GF-D8 (cell line): ENCODE measurements at regions not wholly inside any gene's neighbourhood (a gene's known extent, or its start where the extent isn't known, plus 50 kb on each side); places are given as distances from the start of the nearest gene placed in this dataset.

Experiments used
- DNase-seq: peaks from one replicate; lab custom pipeline; 2025; lab: John Stamatoyannopoulos, UW

GRCh38 chr6:10305790-10306415 lies 109.0 kb downstream of the TFAP2A start:
- no peak for DNase-seq

DNA sequence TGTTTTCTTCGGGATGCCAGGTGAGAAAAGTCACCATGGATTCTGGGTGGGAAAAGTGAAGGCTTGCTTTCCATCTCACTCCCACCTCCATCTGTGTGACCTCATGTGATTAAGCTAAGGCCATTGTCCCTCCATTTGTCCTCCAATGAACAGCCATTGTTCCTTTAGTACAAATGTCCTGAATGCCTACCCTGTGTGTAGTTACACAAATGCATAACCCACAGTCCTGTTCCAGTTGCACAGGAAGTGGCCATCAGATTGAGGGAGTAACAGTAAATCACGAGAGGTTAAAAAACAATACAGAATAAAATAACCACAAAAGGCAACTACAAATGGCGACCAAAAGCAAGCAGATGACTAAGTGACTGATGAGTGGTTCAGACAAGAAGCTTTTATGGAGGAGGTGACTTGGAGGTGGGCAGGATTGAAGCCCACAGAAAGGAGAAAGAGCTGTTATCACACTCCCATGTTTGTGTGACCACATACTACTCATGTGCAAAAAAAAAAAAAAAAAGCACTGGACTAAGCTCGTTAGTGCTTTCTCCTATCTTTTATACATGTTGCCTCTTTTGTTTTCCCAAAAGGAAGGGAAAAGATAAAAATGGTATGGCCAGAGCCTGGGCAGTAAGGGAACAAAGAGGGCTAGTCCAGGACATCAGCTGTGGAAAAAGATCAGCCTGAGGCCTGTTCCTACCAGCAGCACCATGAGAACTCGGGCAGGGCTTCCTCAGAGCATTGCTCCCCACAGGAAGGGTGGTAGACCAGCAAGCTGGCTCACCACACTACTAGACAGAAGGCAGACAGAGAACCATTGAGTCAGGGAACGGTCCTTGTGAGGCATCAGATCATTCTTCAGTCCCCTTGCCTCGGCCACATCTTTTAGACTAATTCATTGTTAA lies 111.0 kb downstream of the TFAP2A start:
- no peak for DNase-seq

GRCh38 chr6:10302566-10303235 lies 112.2 kb downstream of the TFAP2A start:
- no peak for DNase-seq

GRCh38 chr6:10300071-10300470 lies 114.8 kb downstream of the TFAP2A start:
- DNase-seq = no peak

DNA sequence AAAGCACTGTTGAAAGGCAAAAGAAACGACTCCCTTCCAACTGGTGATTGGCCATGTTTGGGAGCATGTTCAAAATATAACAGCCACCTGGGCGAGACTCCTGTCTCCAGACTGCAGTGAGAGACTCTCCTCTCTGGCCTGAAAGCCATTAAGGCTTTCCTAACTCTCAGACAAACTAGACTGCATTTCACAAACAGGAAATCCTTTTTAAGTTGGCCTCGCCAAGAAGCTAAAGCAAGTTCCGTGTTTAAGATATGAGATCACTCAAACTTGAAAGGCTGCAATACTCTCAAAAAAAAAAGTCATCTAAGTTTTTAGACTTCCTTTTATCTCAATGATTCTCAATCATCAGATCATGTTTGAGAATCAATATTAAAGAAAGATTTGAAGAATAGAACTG lies 117.0 kb downstream of the TFAP2A start:
- peak; percentile 45 for DNase-seq

GRCh38 chr6:10278746-10279145 lies 136.1 kb downstream of the TFAP2A start:
- DNase-seq = no peak

DNA sequence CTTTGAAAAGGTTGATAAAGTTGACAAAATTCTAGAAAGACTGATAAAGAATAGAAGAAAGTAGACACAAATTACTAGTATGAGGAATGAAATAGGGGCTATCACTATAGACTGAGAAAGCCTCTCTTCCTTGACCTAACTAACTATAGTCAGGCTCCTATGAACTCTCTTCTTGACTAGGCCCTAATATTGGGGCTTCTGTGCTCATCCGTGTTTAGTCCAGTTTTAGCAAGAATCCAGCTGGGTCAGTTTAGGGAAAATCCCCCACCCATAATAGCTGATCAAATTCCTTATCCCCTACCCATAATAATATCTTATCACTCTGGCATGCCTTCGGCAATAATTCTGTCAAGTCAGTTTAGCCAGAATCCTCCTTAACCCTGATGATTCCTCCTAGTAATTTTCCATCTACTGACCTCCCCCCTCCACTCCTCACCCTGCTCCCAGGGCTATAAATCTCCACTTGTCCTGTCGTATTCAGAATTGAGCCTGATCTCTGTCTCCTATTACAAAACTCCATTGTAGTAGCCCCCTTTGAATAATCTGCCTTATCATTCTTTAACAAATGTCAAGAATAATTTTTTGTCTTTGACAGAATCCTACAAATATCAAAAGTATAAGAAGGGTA lies 138.1 kb downstream of the TFAP2A start:
- no peak for DNase-seq

- no peak for DNase-seq
These were observed 138.8 kb downstream of the TFAP2A start for GRCh38 chr6:10276106-10276505.

GRCh38 chr6:10272591-10272990 lies 142.3 kb downstream of the TFAP2A start:
- no peak for DNase-seq

GRCh38 chr6:10271982-10272381 lies 142.9 kb downstream of the TFAP2A start:
- DNase-seq = no peak

DNA sequence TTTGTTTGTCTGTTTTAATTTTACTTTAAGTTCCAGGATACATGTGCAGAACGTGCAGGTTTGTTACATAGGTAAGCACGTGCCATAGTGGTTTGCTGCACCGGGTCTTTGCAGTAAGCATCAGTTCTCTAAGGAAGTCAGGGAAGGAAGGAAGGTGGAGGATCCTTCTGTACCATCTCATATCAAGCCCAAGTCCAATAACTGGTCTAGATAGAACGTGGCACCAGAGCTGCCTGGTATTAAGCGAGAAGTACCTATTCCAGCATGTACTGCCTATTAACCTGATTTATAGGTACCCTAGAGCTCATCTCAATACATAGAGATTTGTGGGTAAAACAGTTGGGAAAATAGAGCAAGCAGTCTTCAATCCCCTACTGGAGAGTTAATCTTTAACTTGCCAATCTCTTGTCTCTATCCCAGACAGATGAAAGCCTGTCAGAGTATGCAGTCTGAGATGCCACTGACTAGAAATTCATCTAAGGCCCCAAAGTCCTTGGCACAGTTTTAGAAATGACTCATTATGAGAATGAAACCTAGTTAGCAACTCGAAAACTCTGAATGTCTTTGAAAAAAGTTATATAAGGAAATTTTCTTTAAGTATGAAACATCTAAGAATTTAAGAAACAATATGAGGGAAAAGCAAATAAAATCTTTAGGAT lies 144.9 kb downstream of the TFAP2A start:
- DNase-seq = no peak

DNA sequence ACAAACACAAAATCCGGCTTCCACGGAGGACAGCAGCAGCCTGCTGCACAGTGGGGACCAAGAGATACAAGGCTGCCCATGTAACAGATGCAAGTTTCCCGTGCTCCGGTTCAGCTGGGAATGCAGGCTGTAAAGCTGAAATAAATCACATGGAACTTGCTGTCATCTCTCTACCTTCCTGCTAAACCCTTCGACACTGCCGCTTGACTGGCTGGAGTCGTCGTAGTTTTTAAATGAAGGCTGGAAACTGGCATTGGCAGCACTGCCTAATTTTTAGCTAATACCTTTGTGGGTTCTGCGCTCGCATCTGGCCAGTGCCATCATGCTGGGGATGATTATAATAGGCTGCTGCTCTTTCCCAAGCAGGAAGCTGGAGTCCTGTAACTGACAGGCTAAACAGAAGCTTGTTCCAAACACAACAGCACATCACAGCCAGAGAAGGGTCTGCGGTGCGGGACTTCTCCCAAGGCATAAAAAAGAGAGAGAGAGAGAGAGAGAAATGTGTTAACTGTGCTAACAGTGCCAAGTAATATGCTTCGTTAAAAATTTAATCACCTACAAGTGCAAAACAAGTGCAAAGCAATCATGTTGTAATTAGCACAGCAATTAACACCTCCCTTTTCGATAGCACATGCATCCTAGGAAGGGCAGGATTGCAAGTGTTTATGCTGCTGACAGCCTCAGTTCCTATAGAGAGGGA lies 146.1 kb downstream of the TFAP2A start:
- no peak for DNase-seq

GRCh38 chr6:10268111-10268510 lies 146.8 kb downstream of the TFAP2A start:
- no peak for DNase-seq

GRCh38 chr6:10266462-10266861 lies 148.4 kb downstream of the TFAP2A start:
- no peak for DNase-seq

DNA sequence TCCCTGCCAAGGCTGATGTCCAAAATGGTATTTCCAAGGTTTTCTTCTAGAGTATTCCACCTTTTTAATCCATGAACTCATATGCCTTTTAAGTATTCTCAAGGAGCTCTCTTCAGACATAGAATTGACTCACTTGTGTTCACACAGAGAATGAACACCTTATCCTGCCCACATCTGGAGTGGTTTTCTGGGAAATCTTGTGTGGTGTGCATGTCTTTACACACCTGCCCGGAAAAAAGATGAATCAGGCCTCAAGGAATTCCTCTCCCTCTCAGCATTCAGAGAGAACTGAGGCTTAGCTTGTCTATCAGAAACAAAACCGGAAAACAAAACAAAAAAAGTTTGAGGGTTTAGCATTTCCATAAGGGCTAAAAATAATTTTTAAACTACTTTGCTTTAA lies 148.8 kb downstream of the TFAP2A start:
- DNase-seq = no peak

- DNase-seq = no peak
These were observed 152.4 kb downstream of the TFAP2A start for GRCh38 chr6:10262505-10262904.

DNA sequence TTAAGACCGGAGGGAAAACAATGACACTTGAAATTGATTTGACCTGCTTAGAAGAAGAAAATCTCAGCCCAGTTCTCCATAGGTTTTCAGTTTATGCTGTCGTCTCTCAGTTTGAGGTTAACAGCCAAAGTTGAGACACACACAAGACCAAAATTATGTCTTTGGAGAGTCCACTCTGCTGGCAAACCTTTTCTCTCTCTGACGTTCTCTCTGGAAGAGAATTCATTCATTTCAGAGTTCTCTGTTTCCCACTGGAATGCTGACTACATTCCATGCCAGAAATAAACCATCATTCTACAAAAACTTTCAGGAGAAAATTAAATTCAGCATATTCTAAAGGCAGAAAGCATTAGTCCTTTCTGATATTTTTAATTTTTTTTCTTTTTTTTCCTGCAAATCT lies 155.2 kb downstream of the TFAP2A start:
- no peak for DNase-seq

DNA sequence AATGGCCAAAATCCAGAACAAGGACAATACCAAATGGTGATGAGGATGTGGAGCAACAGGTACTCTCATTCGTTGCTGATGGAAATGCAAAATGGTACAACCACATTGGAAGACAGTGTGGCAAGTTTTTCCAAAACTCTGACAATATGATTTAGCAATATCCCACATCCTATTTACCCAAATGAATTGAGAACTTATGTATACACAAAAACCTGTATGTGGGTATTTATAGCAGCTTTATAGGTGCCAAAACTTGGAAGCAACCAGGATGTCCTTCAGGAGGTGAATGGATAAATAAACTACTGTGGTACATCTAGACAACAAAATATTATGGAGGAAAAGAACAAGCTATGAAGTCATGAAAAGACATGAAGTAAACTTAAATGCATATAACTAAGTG lies 156.5 kb downstream of the TFAP2A start:
- DNase-seq = no peak

- DNase-seq = no peak
These were observed 158.7 kb downstream of the TFAP2A start for GRCh38 chr6:10256113-10256690.

DNA sequence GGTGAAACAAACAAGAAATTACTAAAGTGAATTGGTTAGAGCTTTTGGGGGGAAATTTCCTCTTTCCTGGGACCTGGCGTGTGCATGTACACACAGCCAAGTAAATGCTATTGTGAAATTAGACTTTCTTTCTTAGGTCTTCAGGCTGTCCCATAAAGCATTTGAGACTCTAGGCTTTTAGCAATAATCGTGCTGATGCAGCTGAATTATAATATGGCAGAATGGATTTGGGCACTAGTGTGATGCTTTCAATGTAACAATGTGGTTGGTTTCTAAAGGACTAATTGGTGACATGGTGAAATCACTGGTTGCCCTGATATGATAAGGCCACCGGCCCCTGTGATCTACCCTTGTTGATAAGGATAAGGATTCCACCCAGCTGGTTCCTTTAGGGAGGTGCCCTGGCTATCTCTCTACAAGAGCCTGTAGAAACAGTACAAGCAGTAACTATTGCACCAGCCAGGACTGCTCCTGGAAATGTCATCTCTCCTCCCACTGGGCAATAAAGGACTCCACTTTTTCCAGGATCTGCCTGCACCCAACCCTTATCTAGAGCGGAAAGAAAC lies 164.1 kb downstream of the TFAP2A start:
- no peak for DNase-seq

DNA sequence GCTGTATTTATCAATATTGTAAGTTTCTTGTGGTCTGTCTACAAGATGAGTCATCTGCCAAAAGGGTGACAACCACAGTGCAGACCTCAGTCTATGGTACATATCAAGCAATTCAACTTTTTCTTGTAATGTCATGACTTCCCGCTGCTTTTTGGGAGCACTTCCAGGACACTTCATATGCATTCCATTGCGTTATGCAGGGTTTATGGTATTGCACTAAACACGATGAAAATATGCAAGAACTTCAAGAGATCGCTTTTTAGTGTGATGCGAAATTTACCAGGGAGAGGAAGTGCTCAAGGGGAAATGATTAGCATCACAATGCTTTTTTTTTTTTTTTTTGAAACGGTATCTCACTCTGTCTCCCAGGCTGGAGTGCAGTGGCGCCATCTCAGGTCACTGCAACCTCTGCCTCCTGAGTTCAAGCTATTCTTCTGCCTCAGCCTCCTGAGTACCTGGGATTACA lies 166.5 kb downstream of the TFAP2A start:
- DNase-seq = no peak
